Endothelial cell of umbilical vein (primary cell): ENCODE measurements at regions not wholly inside any gene's neighbourhood (a gene's known extent, or its start where the extent isn't known, plus 50 kb on each side); places are given as distances from the start of the nearest gene placed in this dataset.
"Not testable (repeated sequence)": the region's sequence is repeated elsewhere in the genome, so short reads cannot be mapped to it uniquely, and the experiment has no call there.

Source experiments
- BruUV-seq: library from RNA; stranded (reverse); fragments of 400-500 nt; replicated peaks from 2 replicates; lab custom pipeline; 2021; lab: Mats Ljungman, UMichigan
- CTCF ChIA-PET: fragments of 300-600, 350-600 bp; sonication (Branson Sonifier 250); formaldehyde crosslinking; loops from one replicate; lab custom pipeline; 2021; ENCODE audit warnings: antibody characterized with exemption, inconsistent platforms; lab: Charles Lee
- POLR2A ChIA-PET: fragments of 300-600, 350-600 bp; sonication (Branson Sonifier 250); formaldehyde crosslinking; loops from one replicate; lab custom pipeline; 2021; ENCODE audit warnings: antibody characterized with exemption, inconsistent platforms; lab: Charles Lee
- DNase-seq: peaks from one replicate; pipeline ENCODE4 v3.0.0-alpha.2; 2011; ENCODE audit warnings: low read depth, low spot score
- FAIRE-seq: peaks from 2 replicates; lab custom pipeline; 2011; peaks lifted over from hg19 to GRCh38; lab: Jason Lieb, UNC
- H2AFZ ChIP-seq: 2 replicates; pipeline ENCODE4 v1.6.0; 2012; ENCODE audit warnings: low read depth, low read length, control low read depth, inconsistent platforms
- H3K27ac ChIP-seq: 2 replicates; pipeline ENCODE4 v1.5.1; 2011; ENCODE audit warnings: low read depth, mild to moderate bottlenecking, control low read depth, low read length, moderate library complexity; ENCODE audit not compliant: insufficient read depth
- H3K27me3 ChIP-seq, 2 experiments: 2 replicates each; pipeline versions ENCODE4 v1.6.0 to v1.6.1; 2011; ENCODE audit warnings: low read length in 2 of 2, mixed read lengths in 1 of 2; ENCODE audit not compliant: control insufficient read depth in 2 of 2, insufficient read depth in 2 of 2
- H3K36me3 ChIP-seq, 2 experiments: 2 replicates in 1 of 2; 3 replicates in 1 of 2; pipeline ENCODE4 v1.5.1; 2011; ENCODE audit warnings: low read length in 2 of 2, mild to moderate bottlenecking in 1 of 2, moderate library complexity in 1 of 2; ENCODE audit not compliant: control insufficient read depth in 2 of 2, insufficient read depth in 2 of 2; ENCODE audit errors: extremely low read depth in 1 of 2
- H3K4me1 ChIP-seq: 3 replicates; pipeline ENCODE4 v1.5.1; 2011; ENCODE audit warnings: mild to moderate bottlenecking, low read length; ENCODE audit not compliant: control insufficient read depth, insufficient read depth; ENCODE audit errors: extremely low read depth
- H3K4me2 ChIP-seq: 2 replicates; pipeline ENCODE4 v1.6.1; 2011; ENCODE audit warnings: low read length, control low read depth, mixed read lengths; ENCODE audit not compliant: insufficient read depth
- H3K4me3 ChIP-seq, 3 experiments: fragments of 200-600 bp in 1 of 3; sonication (generic), shearing (Covaris generic) in 1 of 3; replicated peaks in 1 of 3; 2 replicates each; pipeline ENCODE4 v1.5.1; 2011 to 2016; ENCODE audit warnings: control low read depth in 3 of 3, low read length in 3 of 3, mild to moderate bottlenecking in 2 of 3, inconsistent platforms in 1 of 3, low read depth in 1 of 3, moderate library complexity in 1 of 3; ENCODE audit not compliant: insufficient read depth in 1 of 3
- H3K79me2 ChIP-seq: 2 replicates; pipeline ENCODE4 v1.6.0; 2012; ENCODE audit warnings: low read length, inconsistent platforms; ENCODE audit not compliant: control insufficient read depth, insufficient read depth
- H3K9ac ChIP-seq: replicated peaks from 2 replicates; pipeline ENCODE3; 2011; ENCODE audit warnings: low read length, control low read depth; ENCODE audit not compliant: insufficient read depth; ENCODE audit errors: extremely low read depth
- H3K9me1 ChIP-seq: replicated peaks from 3 replicates; pipeline ENCODE4 v1.6.0; 2011; ENCODE audit warnings: mild to moderate bottlenecking, low read length; ENCODE audit not compliant: control insufficient read depth, insufficient read depth; ENCODE audit errors: extremely low read depth
- H3K9me3 ChIP-seq: replicated peaks from 2 replicates; pipeline ENCODE4 v1.5.1; 2012; ENCODE audit warnings: low read length, inconsistent platforms; ENCODE audit not compliant: control insufficient read depth, insufficient read depth
- H4K20me1 ChIP-seq: replicated peaks from 2 replicates; pipeline ENCODE3; 2011; ENCODE audit warnings: mild to moderate bottlenecking, low read length; ENCODE audit not compliant: control insufficient read depth, insufficient read depth; ENCODE audit errors: extremely low read depth
- EZH2 ChIP-seq: IDR thresholded peaks from 2 replicates; pipeline ENCODE4 v1.6.1; 2012; ENCODE audit warnings: borderline replicate concordance, low read depth, mild to moderate bottlenecking, moderate library complexity, low read length, inconsistent platforms; ENCODE audit not compliant: severe bottlenecking
- FOS ChIP-seq: IDR thresholded peaks from 2 replicates; pipeline ENCODE4 v1.6.1; 2011; ENCODE audit warnings: mild to moderate bottlenecking, low read length, moderate library complexity, borderline replicate concordance; ENCODE audit not compliant: insufficient read depth
- GATA2 ChIP-seq: IDR thresholded peaks from 2 replicates; pipeline ENCODE4 v1.7.0; 2011; ENCODE audit warnings: low read depth, mild to moderate bottlenecking, moderate library complexity, mixed read lengths, low read length; ENCODE audit not compliant: insufficient read length, insufficient read depth
- JUN ChIP-seq: IDR thresholded peaks from 2 replicates; pipeline ENCODE4 v1.6.1; 2011; ENCODE audit warnings: borderline replicate concordance, low read depth; ENCODE audit not compliant: insufficient read length, insufficient read depth
- MYC ChIP-seq: IDR thresholded peaks from one replicate; pipeline ENCODE4 v1.6.1; 2011; ENCODE audit warnings: mild to moderate bottlenecking, low read depth, low read length
- POLR2A ChIP-seq: IDR thresholded peaks from 2 replicates; pipeline ENCODE4 v1.6.1; 2012; ENCODE audit warnings: low read depth, mild to moderate bottlenecking, control low read depth, low read length
- POLR2AphosphoS5 ChIP-seq: IDR thresholded peaks from 2 replicates; pipeline ENCODE4 v1.6.1; 2012; ENCODE audit warnings: low read depth, mild to moderate bottlenecking, control low read depth, low read length, moderate library complexity; ENCODE audit not compliant: insufficient read depth
- dilution Hi-C: fragments of 300-500 bp; cut with MboI; formaldehyde crosslinking; loops from one replicate; pipeline ENCODE4 v1.15.0; 2019; ENCODE audit warnings: low sequenced_read_pairs; ENCODE audit not compliant: extremely low pct_ligation_motif_present
- intact Hi-C: fragments of 100-400 bp; cut with micrococcal nuclease; formaldehyde crosslinking; loops from one replicate; pipeline ENCODE4 v1.10.0; 2022
- TF ChIP-seq, protein P1 (sequence below), 2 donors: IDR thresholded peaks; 1 replicate in 1 of 2; 2 replicates in 1 of 2; pipeline ENCODE4 v1.5.1; 2011; ENCODE audit warnings: low read length in 2 of 2, mild to moderate bottlenecking in 2 of 2, moderate library complexity in 2 of 2, control low read depth in 1 of 2, inconsistent platforms in 1 of 2, low read depth in 1 of 2; ENCODE audit not compliant: insufficient read depth in 1 of 2; ENCODE audit errors: extremely low read depth in 1 of 2
- TF ChIP-seq, protein P2 (sequence below): IDR thresholded peaks from 2 replicates; pipeline ENCODE4 v1.6.1; 2011; ENCODE audit not compliant: insufficient read depth, insufficient read length

DNA sequence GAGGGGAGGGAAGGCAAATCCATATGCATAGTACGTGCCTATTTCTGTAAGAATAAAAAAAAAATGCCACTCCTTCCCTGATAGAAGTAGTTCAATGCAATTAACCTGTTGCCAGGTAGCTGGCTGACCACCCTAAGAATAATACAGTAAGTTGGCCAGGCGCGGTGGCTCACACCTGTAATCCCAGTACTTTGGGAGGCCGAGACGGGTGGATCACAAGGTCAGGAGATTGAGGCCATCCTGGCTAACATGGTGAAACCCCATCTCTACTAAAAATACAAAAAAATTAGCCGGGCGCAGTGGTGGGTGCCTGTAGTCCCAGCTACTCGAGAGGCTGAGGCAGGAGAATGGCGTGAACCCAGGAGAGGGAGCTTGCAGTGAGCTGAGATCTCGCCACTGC, 510.3 kb downstream of the PRDM9 start:
- H3K4me3 ChIP-seq, POLR2A ChIA-PET, BruUV-seq, H3K79me2 ChIP-seq, H3K4me1 ChIP-seq, H3K27me3 ChIP-seq, DNase-seq, H3K27ac ChIP-seq, H3K9ac ChIP-seq, H2AFZ ChIP-seq, FAIRE-seq, H3K4me2 ChIP-seq, dilution Hi-C loops, H3K9me1 ChIP-seq, H3K36me3 ChIP-seq, CTCF ChIA-PET, H3K9me3 ChIP-seq, intact Hi-C loops, H4K20me1 ChIP-seq: not testable (repeated sequence)

DNA sequence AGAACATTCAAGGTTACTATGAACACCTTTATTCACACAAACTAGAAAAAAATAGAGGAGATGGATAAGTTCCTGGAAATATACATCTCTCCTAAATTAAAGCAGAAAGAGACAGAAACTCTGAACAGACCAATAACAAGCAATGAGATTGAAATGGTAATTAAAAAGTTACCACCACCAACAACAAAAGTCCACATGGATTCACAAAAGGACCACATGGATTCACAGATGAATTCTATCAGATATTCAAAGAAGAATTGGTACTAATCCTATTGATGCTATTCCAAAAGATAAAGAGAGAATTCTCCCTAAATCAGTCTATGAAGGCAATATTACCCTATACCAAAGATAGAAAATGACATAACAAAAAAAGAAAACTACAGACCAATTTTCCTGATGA, 518.9 kb downstream of the PRDM9 start:
- H3K9me1 ChIP-seq, result no peaks in the 10 kb centered on the region
- BruUV-seq, result no TSS peak
- DNase-seq (no peak), FAIRE-seq (no peak)
- intact Hi-C loops, result no loop called here
- no peaks in the 10 kb centered on the region for H3K9me3 ChIP-seq
- no peaks in the 10 kb centered on the region for H4K20me1 ChIP-seq
- no peaks in the 10 kb centered on the region for H3K79me2 ChIP-seq
- H3K4me1 ChIP-seq, result no peaks in the 10 kb centered on the region
- H2AFZ ChIP-seq, result no peak overlapping the region
- H3K4me3 ChIP-seq, result no peak overlapping the region
- H3K9ac ChIP-seq, result no peak overlapping the region
- no peak overlapping the region for H3K4me2 ChIP-seq
- H3K27me3 ChIP-seq, result no peaks in the 10 kb centered on the region
- dilution Hi-C loops, result no loop called here
- POLR2A ChIA-PET, result no interaction called here
- CTCF ChIA-PET, result no interaction called here
- H3K27ac ChIP-seq, result no peak overlapping the region
- TF ChIP-seq EZH2 (no peak), FOS (no peak), GATA2 (no peak), MYC (no peak), POLR2AphosphoS5 (no peak), POLR2A (no peak), JUN (no peak)
- TF ChIP-seq, protein P1, sequence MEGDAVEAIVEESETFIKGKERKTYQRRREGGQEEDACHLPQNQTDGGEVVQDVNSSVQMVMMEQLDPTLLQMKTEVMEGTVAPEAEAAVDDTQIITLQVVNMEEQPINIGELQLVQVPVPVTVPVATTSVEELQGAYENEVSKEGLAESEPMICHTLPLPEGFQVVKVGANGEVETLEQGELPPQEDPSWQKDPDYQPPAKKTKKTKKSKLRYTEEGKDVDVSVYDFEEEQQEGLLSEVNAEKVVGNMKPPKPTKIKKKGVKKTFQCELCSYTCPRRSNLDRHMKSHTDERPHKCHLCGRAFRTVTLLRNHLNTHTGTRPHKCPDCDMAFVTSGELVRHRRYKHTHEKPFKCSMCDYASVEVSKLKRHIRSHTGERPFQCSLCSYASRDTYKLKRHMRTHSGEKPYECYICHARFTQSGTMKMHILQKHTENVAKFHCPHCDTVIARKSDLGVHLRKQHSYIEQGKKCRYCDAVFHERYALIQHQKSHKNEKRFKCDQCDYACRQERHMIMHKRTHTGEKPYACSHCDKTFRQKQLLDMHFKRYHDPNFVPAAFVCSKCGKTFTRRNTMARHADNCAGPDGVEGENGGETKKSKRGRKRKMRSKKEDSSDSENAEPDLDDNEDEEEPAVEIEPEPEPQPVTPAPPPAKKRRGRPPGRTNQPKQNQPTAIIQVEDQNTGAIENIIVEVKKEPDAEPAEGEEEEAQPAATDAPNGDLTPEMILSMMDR (IDR thresholded peaks at IDR 0.05; ENCODE audit: extremely low read depth in 1 of 2, insufficient read depth in 1 of 2, low read depth in 1 of 2, low read length in 2 of 2), result no peak
- TF ChIP-seq, protein P2, sequence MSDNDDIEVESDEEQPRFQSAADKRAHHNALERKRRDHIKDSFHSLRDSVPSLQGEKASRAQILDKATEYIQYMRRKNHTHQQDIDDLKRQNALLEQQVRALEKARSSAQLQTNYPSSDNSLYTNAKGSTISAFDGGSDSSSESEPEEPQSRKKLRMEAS, result no peak
- H3K36me3 ChIP-seq, result no peaks in the 10 kb centered on the region
